ENCODE measurements at regions not wholly inside any gene's neighbourhood (a gene's known extent, or its start where the extent isn't known, plus 50 kb on each side); places are given as distances from the start of the nearest gene placed in this dataset.

- TF ChIP-seq, protein P1, sequence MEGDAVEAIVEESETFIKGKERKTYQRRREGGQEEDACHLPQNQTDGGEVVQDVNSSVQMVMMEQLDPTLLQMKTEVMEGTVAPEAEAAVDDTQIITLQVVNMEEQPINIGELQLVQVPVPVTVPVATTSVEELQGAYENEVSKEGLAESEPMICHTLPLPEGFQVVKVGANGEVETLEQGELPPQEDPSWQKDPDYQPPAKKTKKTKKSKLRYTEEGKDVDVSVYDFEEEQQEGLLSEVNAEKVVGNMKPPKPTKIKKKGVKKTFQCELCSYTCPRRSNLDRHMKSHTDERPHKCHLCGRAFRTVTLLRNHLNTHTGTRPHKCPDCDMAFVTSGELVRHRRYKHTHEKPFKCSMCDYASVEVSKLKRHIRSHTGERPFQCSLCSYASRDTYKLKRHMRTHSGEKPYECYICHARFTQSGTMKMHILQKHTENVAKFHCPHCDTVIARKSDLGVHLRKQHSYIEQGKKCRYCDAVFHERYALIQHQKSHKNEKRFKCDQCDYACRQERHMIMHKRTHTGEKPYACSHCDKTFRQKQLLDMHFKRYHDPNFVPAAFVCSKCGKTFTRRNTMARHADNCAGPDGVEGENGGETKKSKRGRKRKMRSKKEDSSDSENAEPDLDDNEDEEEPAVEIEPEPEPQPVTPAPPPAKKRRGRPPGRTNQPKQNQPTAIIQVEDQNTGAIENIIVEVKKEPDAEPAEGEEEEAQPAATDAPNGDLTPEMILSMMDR (IDR thresholded peaks at IDR 0.05): no peak
- ATAC-seq (ENCODE audit: low FRiP score): no peak
- no peak for DNase-seq (ENCODE audit: low spot score)
Measured at GRCh38 chr11:69365558-69365957, 71.6 kb downstream of the MYEOV start.

GRCh38 chr11:69366591-69366990, 72.6 kb downstream of the MYEOV start:
- ATAC-seq (ENCODE audit: low FRiP score) (no peak), DNase-seq (ENCODE audit: low spot score) (no peak)
- TF ChIP-seq, protein P1 (IDR thresholded peaks at IDR 0.05): no peak

- ATAC-seq (ENCODE audit: low FRiP score) (no peak), DNase-seq (ENCODE audit: low spot score) (no peak)
- TF ChIP-seq, protein P1 (IDR thresholded peaks at IDR 0.05): no peak
Measured at GRCh38 chr11:69367211-69367964, 73.4 kb downstream of the MYEOV start.

DNA sequence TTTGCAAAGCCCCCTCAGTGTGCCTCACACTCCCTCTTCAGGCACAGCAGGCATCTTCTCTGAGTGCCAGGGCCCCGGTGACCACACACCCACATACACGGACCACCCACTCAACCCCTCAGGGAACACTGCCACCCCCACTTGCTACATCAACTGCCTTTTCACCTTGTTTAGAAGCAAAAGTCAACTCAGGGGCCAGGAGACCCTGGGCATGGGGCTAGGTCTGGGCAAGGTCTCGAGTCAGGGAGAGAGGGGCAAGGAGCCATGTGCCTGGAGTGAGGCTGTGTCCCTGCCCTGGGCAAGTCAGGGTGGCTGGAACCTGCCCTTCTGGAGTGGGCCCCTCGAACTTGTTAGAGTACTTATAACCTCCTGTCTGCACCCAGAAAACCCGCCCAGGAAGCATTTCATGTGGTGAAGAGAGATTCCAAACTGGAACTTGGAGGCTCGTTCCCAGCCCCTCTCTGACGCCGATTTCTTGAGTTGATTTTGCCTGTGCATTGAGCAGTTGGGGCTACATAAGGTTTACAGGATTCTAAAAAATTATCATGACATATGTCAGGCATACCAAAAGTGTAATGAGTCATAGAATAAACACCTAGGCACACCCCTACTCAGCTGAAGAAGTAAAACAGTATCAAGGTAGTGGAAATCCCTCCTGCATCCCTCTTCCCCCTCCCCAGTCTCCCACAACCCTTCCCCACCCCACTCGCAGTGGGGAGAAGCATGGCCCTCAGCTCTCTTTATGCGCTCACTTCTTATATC, 74.3 kb downstream of the MYEOV start:
- ATAC-seq (ENCODE audit: low FRiP score): no peak
- TF ChIP-seq, protein P1 (IDR thresholded peaks at IDR 0.05): no peak
- DNase-seq (ENCODE audit: low spot score): no peak

DNA sequence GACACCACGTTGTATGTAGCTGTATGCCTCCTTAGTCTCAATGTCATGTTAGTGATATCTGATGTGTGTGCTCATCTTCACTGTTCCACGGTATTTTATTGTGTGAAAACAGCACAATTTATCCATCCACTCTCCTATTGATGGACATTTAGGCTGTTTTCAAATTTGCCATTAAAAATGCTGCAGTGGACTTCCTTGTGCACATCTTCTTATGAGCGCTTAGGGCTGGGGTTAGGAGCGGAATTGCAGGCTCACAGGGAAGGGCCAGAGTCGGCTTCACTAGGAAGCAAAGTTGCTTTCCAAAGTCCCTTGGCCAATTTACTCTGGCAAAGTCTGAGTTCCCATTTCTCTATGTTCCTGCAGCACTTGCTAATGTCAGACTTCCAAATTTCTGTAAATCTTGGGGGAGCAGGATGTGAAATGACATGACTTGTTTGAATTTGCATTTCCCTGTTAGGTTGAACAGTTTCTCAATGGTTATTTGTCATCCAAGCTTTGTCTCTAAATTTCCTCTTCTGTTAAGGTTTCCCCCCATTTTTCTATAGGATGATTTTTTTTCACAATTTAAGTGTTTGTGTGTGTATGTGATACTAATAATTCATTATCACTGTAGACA, 75.4 kb downstream of the MYEOV start:
- TF ChIP-seq, protein P1 (IDR thresholded peaks at IDR 0.05): no peak
- ATAC-seq (ENCODE audit: low FRiP score) (no peak), DNase-seq (ENCODE audit: low spot score) (no peak)

DNA sequence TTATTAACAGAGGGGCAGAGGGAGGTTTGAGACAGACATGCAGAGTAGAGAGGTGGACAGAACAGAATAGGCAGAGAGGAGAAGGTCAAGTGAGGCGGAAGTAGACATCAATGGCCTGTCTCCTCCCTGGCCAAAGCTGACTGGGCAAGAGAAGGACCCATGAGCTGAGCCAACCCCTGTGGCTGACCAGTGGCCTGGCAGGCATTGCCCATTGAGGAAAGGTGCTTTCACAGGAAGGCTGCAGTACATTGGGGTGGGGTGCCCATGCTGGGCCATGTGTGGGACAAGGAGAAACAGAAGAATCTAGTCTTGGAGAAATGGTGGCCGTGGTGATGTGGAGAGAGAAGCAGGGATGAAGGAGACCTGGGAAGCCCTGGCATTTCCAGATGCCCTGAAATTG, 76.0 kb downstream of the MYEOV start:
- TF ChIP-seq, protein P1 (IDR thresholded peaks at IDR 0.05): no peak
- ATAC-seq (ENCODE audit: low FRiP score): no peak
- DNase-seq (ENCODE audit: low spot score): no peak
